Activated CD4-positive, CD25-positive, alpha-beta regulatory T cell treated with anti-CD3 and anti-CD28 coated beads, Interleukin-2, amount 50 U/mL, for 24 hours (primary cell): ENCODE measurements at regions not wholly inside any gene's neighbourhood (a gene's known extent, or its start where the extent isn't known, plus 50 kb on each side); places are given as distances from the start of the nearest gene placed in this dataset.

ENCODE experiments used
- ATAC-seq, 2 donors: fragments of 150-1000 bp; cut with Tn5 transposase; one replicate each; pipeline ENCODE4 v1.10.0; 2021; ENCODE audit warnings: mild to moderate bottlenecking in 1 of 2, moderate library complexity in 1 of 2

DNA sequence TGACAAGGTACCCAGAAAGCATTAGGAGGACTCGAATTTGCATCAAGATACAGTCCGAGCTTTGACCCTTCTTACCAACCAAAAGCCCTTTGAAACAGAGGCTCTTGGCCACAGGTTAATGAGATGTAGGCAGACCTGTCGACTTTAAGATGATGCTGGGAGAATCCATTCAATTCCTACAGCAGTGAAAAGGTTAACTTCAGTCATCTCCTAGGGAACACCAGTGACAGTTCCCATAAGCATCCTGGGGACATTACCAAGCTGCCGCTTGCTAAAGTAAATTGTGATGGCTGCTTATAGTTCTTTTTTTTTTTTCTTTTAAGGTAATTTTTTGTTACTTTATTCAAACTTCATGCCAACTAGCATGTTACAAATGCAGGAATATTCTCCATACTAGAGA, 379.3 kb downstream of the SOX11 start:
- ATAC-seq = no peak

DNA sequence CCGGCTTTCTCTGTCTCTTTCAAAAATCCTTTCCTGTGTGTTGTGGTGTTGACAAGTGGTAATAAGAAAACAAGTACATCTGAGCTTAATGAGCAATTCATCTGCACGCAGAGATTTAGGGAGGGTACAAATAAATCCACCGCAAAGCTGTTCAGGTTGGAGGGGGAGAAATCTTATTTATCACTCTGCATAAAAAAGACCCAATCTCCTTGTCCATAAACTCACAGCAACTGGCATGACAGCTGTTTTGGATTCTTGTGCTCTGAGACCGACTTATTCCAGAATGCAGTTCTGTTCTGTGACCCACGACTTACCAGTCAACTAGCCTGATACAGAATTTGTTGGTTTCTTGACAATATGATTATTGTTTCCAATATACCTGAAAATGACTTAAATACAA, 380.1 kb downstream of the SOX11 start:
- ATAC-seq = no peak

DNA sequence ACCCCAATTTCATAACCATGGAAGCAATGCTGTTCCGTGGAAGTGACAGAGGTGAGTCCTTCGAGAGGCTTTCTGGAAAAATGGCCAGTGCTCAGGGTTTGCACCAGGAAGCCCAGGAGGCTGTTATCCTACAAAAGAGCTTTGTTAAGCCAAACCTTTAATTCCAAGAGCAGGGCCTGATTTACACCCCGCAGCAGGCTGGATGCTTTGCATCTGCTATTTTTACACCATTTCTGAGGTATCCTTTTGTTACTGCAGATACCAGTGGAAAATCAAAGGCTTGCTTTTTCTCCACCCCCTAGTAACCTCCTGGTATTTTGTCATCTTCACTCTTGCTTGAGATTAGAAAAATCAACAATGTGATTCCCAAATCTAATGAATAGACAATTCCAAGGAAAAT, 380.6 kb downstream of the SOX11 start:
- no peak for ATAC-seq

DNA sequence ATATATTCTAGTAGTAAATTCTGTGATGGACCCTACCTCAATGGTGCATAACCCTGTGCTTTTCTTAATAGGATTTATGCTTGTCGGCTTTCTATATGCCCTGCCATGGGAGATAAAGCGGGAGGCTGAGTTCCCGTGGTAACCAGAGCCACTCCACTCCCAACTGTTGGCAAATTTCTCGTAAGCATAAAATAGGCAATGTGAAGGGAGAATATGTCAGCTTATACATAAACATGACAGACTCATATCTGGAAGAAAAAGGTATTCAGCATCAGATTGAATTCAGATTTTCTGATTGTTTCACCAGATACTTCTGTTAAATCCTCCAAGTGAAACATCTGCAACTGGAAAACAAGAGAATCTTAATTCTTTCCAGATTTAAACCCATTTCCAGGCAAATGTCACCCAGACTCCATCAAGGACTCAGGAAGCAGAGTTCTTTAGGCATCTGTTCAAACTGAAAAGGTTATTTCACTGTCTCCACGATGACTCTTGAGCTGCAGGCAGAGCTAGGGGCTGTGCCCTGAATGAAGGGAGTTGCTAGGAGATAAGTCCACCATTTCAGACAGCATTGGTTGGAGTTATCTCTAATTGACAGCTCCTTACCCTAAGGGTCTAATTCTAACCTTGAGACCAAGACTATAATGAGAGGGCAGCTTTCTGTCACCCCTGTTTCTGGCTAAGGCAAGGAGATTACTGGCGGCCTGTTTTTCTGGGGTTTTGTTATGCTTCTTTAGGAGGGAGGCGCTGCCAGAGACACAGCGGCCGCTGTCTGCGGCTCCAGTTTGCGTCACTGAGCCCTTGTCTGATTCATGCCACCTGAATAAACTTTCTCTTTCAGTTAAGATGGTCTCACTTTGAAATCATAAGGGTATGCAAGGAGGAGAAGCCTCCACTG, 381.3 kb downstream of the SOX11 start:
- no peak for ATAC-seq

DNA sequence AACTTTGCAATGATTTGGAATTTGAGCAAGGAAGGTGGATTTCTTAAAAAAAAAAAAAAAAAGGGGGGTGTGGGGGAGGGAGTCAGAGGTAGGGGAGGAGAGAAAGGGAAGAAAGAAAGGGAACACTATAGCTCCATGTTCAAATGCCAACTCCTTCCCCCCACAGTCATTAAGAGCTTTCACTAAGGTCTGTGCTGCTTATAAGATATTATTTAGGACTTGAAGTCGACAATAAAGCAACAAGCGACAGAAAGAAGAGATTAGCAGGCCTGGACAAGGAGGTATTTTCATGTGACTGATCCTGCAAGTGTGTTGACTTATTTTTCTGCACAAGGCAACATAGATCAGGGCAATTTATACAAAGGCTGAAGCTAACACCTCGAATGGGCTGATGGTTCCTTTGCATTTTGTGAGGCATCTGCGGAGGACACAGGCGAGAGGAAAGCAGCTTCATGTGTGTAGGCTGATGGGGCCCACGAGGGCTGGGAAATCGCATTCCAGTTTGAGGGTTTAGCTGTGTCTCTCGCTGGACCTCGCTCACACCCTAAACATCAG, 382.0 kb downstream of the SOX11 start:
- no peak for ATAC-seq

DNA sequence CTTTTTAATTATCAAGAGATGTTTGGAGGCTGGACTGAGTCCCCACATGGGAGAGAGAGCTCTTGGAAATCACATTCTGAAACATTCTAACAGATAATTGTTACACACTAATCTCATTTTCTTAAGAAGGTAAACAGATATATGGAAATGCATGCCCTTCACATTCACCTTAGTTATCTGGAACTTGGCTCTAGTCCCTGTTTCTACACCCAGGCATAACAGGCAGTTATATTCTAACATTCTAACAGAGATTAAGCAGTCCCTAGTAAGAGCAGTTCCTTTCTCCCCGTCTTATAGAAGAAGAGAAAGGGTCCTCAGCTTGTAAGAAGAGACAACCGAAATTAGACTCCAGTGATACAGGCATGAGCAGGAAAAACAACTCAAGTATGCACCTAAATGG, 385.4 kb downstream of the SOX11 start:
- ATAC-seq = no peak

DNA sequence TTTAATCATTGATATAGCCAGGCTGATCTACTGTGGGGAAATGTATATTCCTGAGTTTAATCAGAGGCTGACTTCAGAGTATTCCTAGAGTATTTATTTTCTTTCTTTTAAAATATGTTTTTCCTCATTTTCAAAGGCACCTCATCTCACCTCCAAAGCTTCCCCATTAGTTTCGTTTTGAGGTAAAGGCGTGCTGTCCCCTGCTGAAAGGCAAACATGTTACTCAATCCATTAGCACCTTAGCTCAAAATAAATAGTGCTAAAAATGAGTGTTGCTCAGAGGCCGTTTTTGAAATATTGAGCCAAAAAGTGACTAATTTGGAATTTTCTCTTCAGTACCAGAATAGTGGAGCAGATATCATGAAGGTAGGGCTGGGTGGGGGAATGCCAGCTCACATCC, 386.2 kb downstream of the SOX11 start:
- no peak for ATAC-seq

DNA sequence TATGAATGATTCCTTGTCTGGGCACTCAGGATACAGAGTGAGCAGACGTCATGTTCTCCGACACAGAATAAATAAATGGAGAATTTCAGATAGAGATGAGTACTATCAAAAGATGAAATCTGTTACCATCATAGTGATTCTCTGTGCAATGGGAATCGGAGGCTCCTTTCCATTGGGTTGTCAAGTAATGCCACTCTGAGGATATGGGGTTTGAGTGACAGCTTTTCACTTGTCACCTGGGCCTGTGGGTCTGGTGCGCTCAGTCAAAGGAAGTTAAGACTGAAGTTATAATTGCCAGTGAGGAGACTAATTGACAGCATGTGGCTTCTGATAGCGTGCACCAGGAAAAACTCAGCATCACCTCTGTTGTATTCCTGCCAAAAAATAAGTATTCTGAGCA, 387.2 kb downstream of the SOX11 start:
- ATAC-seq = no peak

DNA sequence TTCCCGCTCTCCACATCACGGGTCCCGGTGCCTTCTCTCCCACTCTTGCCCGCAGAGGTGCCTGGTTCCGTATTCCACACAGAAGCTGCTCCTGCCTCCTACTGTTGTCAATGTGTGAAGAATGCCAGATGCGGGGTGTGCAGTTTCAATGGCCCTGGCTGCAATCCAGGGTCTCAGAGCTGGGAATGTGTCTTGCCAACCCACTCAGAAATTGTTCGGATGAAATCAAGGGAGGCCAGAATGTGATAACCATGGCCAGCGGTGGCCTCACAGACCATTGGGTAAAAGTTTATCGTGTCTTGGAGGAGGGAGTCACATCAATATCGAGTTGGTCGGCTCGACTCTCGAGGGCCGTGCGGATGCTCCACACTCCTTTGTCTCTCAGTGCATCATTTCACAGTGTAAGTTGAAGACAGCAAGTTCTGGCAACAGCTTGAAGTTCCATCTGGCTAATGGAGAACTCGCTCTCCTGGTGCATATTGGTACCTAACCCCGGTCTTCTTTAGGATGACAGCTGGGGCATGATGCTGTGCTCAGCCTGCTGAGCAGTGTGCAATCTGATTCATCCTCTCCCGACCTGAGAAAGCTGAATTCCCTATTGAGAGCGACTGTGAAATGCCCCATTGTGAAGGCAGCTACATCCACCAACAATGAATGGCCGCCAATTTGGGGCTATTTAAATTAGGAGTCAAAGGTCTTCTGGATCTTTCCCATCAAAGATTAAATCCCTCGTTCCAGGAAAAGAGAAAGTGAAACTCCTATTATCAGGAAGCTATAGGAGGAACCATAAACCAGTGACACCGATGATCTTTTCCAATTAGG, 389.0 kb downstream of the SOX11 start:
- ATAC-seq = no peak

DNA sequence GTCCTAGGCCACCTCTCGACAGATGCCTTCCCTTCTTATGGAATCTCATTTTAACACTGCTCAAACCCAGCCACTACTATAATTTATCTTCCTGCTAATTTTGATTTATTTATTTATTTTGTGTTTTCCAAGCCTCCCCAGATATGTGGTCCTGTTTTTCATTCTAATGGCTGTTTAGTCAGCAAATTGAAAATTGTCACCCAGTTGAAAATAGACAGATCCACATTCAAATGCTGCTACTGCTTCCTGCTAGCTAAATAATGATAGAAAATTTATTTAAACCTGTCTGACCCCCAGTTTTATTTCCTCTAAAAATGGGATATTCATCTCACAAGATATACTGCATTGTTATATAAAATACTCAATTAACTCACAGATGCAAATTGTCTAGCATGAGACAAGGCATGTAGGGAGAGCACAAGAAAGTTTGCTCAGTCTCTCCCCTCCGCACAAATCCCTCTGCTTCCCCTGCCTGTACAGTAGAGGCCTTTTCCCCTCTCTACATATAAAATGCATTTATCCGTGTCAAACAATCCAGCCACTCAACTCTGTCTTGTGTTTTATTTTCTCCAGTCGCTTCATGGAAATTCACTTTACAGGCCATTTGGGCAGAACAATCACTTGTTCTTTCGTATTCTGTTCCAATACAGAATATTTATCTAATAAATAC, 389.9 kb downstream of the SOX11 start:
- no peak for ATAC-seq

DNA sequence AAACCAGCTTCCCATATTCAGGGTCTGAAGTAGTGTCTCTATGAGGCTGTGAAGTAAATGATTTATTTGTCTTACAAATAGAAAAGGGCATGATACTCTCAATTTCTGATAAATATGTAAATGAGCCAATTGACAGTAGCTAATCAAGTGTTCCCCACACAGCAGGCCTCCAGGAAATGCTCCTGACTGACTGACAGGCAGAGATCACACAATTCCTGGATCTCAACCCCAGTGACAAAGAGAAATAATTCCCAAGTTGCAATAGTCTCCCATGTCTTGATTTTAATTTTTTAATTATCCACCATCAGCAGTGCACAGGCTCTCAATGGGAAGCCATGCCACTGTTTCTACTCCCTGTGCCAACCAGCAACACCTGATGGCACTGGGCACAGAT, 390.4 kb downstream of the SOX11 start:
- no peak for ATAC-seq

DNA sequence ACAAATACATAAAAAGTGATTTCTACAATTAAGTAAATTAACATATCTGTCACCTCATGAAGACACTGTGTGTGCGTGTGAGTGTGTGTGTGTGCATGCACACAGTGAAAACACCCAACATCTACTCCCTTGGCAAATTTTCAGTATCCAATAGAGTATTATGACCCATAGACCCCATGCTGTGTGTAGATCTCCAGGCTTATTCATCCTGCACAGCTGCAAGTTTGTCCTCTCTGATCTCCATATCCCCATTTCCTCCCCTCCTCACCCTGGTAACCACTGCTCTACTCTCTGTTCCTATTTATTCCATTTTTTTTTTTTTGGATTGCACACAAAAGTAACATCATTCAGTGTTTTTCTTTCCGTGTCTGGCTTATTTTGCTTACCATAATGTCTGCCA, 391.0 kb downstream of the SOX11 start:
- no peak for ATAC-seq

DNA sequence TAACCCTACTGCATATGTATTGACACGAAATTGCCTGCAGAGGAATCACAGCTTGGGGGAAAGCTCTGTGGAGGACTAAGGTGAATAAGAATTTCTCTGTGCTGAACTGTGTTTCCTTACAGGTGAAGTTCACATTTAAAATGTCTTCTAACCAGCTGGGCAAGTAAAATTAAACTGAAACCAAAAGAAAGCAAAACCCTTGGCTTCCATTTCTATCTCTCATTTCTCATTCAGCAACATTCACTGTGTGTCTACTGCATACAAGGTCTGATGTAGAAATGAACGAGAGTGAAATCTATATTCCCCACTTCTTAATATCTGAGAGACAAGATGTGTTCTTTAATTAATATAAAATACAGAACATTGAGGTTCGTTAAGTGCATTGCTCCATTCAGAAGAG, 397.3 kb downstream of the SOX11 start:
- no peak for ATAC-seq

DNA sequence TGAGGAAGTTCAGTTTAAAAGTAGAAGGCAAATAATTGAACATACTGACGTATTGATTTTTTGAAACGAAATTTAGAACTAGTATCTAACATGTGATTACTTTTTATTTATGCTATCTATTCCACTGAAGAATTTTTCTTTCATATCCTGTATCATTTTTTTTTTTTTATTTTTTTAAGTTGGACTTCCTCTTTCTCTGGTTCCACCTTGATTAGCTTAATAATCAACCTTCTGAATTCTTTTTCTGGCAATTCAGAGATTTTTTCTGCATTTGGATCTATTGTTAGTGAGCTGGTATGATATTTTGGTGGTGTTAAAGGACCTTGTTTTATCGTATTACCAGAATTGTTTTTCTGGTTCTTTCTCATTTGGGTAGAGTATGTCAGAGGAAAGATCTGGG, 411.2 kb downstream of the SOX11 start:
- ATAC-seq = no peak

DNA sequence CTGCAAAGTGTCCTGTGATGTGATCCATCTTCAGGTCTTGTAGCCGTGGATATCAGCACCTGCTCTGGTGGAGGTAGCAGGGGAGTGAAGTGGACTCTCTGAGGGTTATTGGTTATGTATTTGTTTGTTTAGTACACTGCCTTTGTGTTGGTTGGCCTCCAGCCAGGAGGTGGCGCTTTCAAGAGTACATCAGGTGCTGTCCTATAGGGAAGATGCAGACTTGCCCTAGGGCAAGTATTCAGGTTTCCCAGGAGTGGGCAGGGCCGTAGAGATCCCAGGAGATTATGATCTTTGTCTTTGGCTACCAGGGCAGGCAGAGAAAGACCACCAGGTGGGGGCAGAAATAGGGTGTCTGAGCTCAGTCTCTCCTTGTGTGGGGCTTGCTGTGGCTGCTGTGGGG, 411.8 kb downstream of the SOX11 start:
- ATAC-seq = no peak

DNA sequence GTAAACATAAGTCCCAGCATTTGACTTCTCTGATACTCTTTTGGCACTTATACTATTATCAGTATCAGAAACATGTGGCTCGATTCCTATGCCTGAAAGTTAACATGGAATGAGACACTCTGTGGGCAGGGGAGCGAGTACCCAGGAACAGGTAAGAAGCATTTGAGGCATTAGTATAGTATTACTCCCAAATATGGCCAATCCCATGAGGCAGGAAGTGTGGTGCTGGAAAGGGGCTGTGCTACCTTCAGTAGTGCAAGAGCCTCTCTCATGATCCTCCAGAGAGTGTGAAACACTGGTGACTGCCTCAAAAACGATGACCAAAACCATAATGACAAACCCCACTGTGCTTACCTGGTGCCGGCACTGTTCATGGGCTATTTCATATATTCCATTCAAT, 415.1 kb downstream of the SOX11 start:
- ATAC-seq = no peak

DNA sequence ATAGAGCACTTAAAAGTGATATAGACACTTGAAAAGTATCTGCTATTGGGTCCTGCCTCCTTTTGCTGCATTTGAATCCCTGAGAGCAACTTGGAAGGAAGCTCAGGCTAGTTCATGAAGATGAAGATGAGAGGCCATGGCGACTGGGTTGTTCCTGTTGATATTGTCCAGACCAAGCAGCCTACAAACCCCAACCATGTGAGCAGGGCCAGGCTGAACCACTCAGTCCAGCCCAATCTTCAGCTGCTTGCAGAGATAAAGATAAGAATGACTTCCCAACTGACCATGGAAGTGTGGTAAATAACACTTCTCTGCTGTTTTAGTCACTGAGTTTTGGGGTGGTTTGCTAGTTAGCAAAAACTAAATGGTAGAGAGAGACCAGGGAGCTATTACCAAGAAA, 417.6 kb downstream of the SOX11 start:
- no peak for ATAC-seq

DNA sequence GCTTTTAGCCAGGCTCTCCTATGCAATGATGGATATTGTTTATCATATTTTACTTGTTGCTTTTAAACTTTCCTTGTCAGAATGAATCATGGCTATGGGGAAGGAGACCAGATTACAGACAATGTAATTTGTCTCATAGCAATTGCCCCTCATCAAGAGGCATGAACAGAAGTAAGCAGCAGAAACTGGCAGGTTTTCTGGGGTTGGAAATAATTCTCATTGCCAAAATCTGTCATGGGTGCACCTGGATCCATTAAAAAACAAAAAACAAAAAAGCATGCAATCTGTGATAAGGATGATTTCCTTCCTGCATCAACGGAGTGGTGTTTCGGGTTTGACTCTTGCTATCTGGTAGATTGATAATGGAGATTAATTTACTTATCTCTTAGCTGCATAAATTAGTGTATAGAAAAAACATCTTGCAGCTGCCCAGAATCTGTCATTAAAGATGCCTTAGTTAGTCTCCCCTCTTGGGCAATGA, 419.6 kb downstream of the SOX11 start:
- ATAC-seq = no peak

DNA sequence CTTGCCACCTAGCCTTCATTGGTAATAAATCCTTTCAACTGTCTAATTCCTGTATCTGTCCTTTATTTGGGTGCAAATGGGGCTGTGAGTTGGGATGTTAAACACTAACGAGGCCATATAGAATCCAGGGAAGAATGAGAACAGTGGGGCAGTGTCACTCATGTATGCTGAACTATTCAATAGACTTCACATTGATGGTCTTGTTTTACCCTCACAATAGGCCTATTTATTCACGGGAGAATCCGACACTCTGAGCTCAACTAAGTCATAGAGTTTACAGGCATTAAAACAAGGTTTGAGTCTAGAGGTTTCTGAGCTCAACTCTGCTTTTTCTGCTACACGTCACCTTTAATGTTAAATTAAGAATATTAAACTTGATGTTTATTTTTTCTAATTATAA, 421.6 kb downstream of the SOX11 start:
- ATAC-seq = no peak

DNA sequence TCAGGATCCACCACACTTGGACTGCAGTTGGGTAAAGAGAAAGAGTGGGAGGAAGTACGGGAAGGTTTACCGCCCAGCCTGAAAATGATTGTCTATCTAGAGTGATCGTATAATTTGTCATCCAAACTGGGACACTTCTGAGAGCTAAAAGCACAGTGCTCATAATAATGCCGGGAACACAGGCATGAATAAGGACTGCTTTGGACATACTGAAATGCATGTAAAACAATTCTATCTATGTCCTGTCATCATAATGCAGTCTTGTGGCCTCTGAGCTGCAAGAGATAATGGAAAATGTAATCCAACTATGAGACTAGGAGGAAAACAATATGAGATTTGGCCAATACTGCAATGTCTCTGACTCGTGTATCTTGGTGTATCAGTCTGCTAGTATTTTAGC, 435.5 kb downstream of the SOX11 start:
- ATAC-seq = no peak

DNA sequence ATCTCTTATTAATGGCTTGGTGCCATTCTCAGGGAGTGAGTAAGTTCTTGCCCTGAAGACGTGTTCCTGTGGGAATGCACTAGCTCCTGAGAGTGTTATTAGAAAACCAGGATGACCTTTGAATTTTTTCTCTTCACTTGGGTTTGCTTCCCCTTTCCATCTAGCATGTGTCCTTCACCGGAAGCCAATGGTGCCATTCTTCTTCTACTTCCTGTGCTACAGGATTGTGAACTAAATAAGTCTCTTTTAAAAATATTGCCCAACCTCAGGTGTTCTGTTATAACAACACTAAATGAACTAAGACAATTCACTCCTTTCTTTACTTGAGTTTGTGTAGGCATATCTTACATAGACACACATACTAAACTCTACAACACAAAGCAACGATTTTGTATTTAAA, 447.0 kb downstream of the SOX11 start:
- no peak for ATAC-seq

DNA sequence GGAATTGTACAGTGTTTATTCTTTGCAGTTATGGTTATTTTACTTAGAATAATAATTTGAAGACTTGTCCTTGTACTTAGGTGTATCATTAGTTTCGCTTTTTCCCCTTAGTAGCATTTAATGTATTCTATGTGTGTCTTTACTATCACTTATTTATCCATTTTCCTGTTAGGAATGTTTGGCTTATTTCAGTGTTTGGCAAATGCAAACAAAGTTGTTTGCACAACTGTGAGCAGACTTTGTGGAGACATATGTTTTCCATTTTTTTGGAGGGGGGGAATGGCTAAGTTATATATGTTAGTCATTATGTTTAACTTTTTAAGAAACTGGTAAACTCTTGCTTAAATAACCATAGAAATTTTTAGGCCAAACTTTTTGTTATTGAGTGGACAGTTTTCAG, 447.7 kb downstream of the SOX11 start:
- ATAC-seq = no peak

DNA sequence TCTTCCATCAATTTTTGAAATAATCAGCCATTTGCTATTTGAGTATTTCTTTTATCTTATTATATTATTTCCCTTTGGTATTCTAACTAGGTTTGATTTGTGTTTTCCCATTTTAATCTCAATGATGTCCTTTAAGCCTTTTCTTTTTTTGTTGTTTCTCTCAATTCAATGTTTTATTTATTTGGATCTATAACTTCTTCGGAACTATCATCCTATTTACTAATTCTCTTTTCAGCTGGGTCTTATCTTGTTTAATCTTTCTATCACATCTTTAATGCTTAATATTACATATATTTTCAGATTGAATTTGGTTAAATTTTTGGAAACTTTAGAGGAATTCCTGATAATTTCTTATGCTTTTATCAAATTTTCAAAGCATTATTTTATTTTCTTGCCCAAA, 448.3 kb downstream of the SOX11 start:
- ATAC-seq = no peak
